SK-N-SH treated with all-trans-retinoic acid at 6 μM for 48 hours (cell line): ENCODE measurements at regions not wholly inside any gene's neighbourhood (a gene's known extent, or its start where the extent isn't known, plus 50 kb on each side); places are given as distances from the start of the nearest gene placed in this dataset.

Experiments
- ARNTL ChIP-seq: fragments of 450-650 bp; formaldehyde crosslinking; IDR thresholded peaks from 2 replicates; pipeline ENCODE4 v1.5.0; 2020; ENCODE audit warnings: low read depth, mild to moderate bottlenecking, moderate library complexity, borderline replicate concordance
- BACH2 ChIP-seq: fragments of 250-450 bp; sonication (Bioruptor Pico); IDR thresholded peaks from 2 replicates; pipeline ENCODE4 v1.9.0; 2021; ENCODE audit warnings: mild to moderate bottlenecking, borderline replicate concordance
- CREB5 ChIP-seq: fragments of 250-450 bp; sonication (Bioruptor Pico); IDR thresholded peaks from 2 replicates; pipeline ENCODE4 v1.5.1; 2020; ENCODE audit warnings: low read depth, mild to moderate bottlenecking, moderate library complexity
- CSRNP3 ChIP-seq: fragments of 250-450 bp; sonication (Bioruptor Pico); IDR thresholded peaks from 2 replicates; pipeline ENCODE4 v1.5.1; 2021; ENCODE audit warnings: mild to moderate bottlenecking, moderate library complexity
- ESRRG ChIP-seq: fragments of 250-450 bp; sonication (Bioruptor Pico); IDR thresholded peaks from 2 replicates; pipeline ENCODE4 v1.6.1; 2021; ENCODE audit warnings: mild to moderate bottlenecking
- PATZ1 ChIP-seq: fragments of 250-450 bp; sonication (Bioruptor Pico); IDR thresholded peaks from 2 replicates; pipeline ENCODE4 v1.8.0; 2020; ENCODE audit warnings: mild to moderate bottlenecking, moderate library complexity, borderline replicate concordance
- POU6F1 ChIP-seq: fragments of 250-450 bp; sonication (Bioruptor Pico); IDR thresholded peaks from 2 replicates; pipeline ENCODE4 v1.8.0; 2021; ENCODE audit warnings: low read depth, mild to moderate bottlenecking, moderate library complexity, borderline replicate concordance
- SNAI2 ChIP-seq: fragments of 250-450 bp; sonication (Bioruptor Pico); IDR thresholded peaks from 2 replicates; pipeline ENCODE4 v1.5.0; 2020; ENCODE audit warnings: mild to moderate bottlenecking, moderate library complexity
- ZC3H10 ChIP-seq: fragments of 250-450 bp; sonication (Bioruptor Pico); IDR thresholded peaks from 2 replicates; pipeline ENCODE4 v1.5.1; 2021; ENCODE audit warnings: mild to moderate bottlenecking, moderate library complexity

- no peak for TF ChIP-seq PATZ1
- TF ChIP-seq CSRNP3, result no peak
- TF ChIP-seq ARNTL (CRISPR knock-in tag), result no peak
- no peak for TF ChIP-seq POU6F1 (CRISPR knock-in tag)
- no peak for TF ChIP-seq CREB5
- TF ChIP-seq SNAI2 (CRISPR knock-in tag), result no peak
- TF ChIP-seq ESRRG (CRISPR knock-in tag), result no peak
- TF ChIP-seq BACH2 (CRISPR knock-in tag), result no peak
- no peak for TF ChIP-seq ZC3H10 (CRISPR knock-in tag)
These were observed 831.1 kb upstream of the PABPC4L start for GRCh38 chr4:135032670-135033069.
